ENCODE measurements at regions not wholly inside any gene's neighbourhood (a gene's known extent, or its start where the extent isn't known, plus 50 kb on each side); places are given as distances from the start of the nearest gene placed in this dataset.

GRCh38 chr2:234285541-234285940 lies 211.3 kb downstream of the ARL4C start:
- Histone ChIP-seq H3K79me2 (ENCODE audit: control insufficient read depth, insufficient read depth, low read length, poor library complexity) (no peaks in the 10 kb centered on the region), H2AFZ (ENCODE audit: insufficient read depth, low read length, poor library complexity) (no peak overlapping the region), H3K27ac (ENCODE audit: low read depth, low read length) (no peak overlapping the region), H3K18ac (ENCODE audit: low read length) (no peak overlapping the region), H3K14ac (ENCODE audit: low read length) (no peak overlapping the region), H2BK5ac (ENCODE audit: low read depth, low read length, poor library complexity) (no peak overlapping the region), H2BK12ac (ENCODE audit: low read length) (no peak overlapping the region), H4K12ac (ENCODE audit: low read depth, low read length) (no peak overlapping the region), H2AK5ac (ENCODE audit: low read length) (no peak overlapping the region), H4K91ac (ENCODE audit: low read depth, low read length) (no peak overlapping the region), H3K79me1 (ENCODE audit: low read length) (no peaks in the 10 kb centered on the region), H2BK120ac (ENCODE audit: insufficient read depth, low read length, poor library complexity) (no peak overlapping the region), H3K4me1 (ENCODE audit: control insufficient read depth in 1 of 2, insufficient read depth in 2 of 2, low read length in 2 of 2) (no peaks in the 10 kb centered on the region), H4K8ac (ENCODE audit: low read depth, low read length) (no peak overlapping the region), H3K36me3 (ENCODE audit: control insufficient read depth in 1 of 2, insufficient read depth in 2 of 2, low read length in 2 of 2) (no peaks in the 10 kb centered on the region), H3K4ac (ENCODE audit: low read depth, low read length) (no peak overlapping the region), H3K27me3 (ENCODE audit: insufficient read depth, low read length) (no peaks in the 10 kb centered on the region), H3K23ac (ENCODE audit: low read length) (no peak overlapping the region), H3K4me2 (ENCODE audit: low read length) (no peak overlapping the region), H3K9me3 (ENCODE audit: insufficient read depth, low read depth, low read length) (no peaks in the 10 kb centered on the region), H3K4me3 (ENCODE audit: low read depth, low read length) (no peak overlapping the region), H3K9ac (ENCODE audit: low read length) (no peak overlapping the region)
- no CpG with 5 or more reads among the region's 1 CpG for WGBS (ENCODE audit: extremely low coverage, insufficient coverage, insufficient read length)
- no peak for DNase-seq

DNA sequence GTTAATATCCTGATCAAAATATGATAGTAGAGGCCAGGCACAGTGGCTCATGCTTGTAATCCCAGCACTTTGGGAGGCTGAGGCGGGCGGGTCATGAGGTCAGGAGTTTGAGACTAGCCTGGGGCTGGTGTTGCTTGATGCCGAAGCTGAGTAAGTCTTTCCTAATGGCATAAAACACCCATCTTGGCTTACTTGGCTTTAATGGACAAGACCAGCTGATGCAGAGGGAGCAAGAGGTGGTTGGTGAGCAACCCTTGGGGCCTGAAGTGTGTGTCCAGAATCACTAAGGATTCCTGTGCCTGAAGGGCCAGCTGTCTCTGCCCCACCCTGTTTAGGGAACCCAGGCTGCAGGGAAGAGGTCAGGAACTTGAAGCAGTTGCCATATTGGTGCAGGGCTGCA lies 217.2 kb downstream of the ARL4C start:
- H3K14ac ChIP-seq (ENCODE audit: low read length): no peak overlapping the region
- no peak overlapping the region for H3K23ac ChIP-seq (ENCODE audit: low read length)
- H3K27ac ChIP-seq (ENCODE audit: low read depth, low read length): no peak overlapping the region
- H2AFZ ChIP-seq (ENCODE audit: insufficient read depth, low read length, poor library complexity): no peak overlapping the region
- H4K91ac ChIP-seq (ENCODE audit: low read depth, low read length): no peak overlapping the region
- H2AK5ac ChIP-seq (ENCODE audit: low read length): no peak overlapping the region
- H3K18ac ChIP-seq (ENCODE audit: low read length): no peak overlapping the region
- no CpG with 5 or more reads among the region's 3 CpGs for WGBS (ENCODE audit: extremely low coverage, insufficient coverage, insufficient read length)
- H2BK5ac ChIP-seq (ENCODE audit: low read depth, low read length, poor library complexity): no peak overlapping the region
- no peaks in the 10 kb centered on the region for H3K4me1 ChIP-seq (ENCODE audit: control insufficient read depth in 1 of 2, insufficient read depth in 2 of 2, low read length in 2 of 2)
- H3K79me1 ChIP-seq (ENCODE audit: low read length): no peaks in the 10 kb centered on the region
- H2BK12ac ChIP-seq (ENCODE audit: low read length): no peak overlapping the region
- no peaks in the 10 kb centered on the region for H3K79me2 ChIP-seq (ENCODE audit: control insufficient read depth, insufficient read depth, low read length, poor library complexity)
- H4K8ac ChIP-seq (ENCODE audit: low read depth, low read length): no peak overlapping the region
- H3K27me3 ChIP-seq (ENCODE audit: insufficient read depth, low read length): no peaks in the 10 kb centered on the region
- no peak overlapping the region for H3K4ac ChIP-seq (ENCODE audit: low read depth, low read length)
- H3K9me3 ChIP-seq (ENCODE audit: insufficient read depth, low read depth, low read length): peaks cover 3% of the 10 kb centered on the region
- H3K9ac ChIP-seq (ENCODE audit: low read length): no peak overlapping the region
- no peak overlapping the region for H3K4me2 ChIP-seq (ENCODE audit: low read length)
- H4K12ac ChIP-seq (ENCODE audit: low read depth, low read length): no peak overlapping the region
- no peak overlapping the region for H2BK120ac ChIP-seq (ENCODE audit: insufficient read depth, low read length, poor library complexity)
- peak; percentile 79 to 80 for DNase-seq
- H3K4me3 ChIP-seq (ENCODE audit: low read depth, low read length): no peak overlapping the region
- no peaks in the 10 kb centered on the region for H3K36me3 ChIP-seq (ENCODE audit: control insufficient read depth in 1 of 2, insufficient read depth in 2 of 2, low read length in 2 of 2)

DNA sequence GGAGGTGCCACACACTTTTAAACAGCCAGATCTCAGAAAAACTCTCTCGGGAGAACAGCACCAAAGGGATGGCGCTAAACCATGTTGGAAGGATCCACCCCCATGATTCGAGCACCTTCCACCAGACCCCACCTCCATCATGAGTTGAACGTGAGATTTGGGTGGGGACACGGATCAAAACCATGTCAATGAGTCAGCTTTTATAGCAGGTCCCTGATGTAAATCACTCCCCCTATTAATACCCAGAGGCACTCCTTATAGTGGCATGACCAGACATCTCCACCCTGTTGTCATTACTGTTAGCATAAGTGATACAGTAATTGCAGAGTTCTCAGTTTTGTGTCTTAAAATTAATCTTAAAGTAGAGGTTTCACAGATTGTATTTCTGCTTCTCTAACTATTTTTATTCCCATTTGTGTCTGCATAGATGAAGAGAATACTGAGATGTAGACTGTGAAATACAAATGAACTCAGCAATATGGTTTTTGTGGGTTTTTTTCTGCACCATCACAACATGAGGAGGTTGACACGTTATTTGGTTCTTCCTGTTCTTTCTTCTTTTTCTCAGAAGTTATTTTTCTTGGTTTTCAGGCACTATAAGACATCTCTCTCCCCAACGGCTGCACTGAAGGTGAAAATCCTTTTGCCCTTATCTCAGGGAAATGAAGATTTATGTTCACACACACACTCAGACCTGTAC lies 218.2 kb downstream of the ARL4C start:
- Histone ChIP-seq H3K4me1 (ENCODE audit: control insufficient read depth in 1 of 2, insufficient read depth in 2 of 2, low read length in 2 of 2) (no peaks in the 10 kb centered on the region), H2BK12ac (ENCODE audit: low read length) (no peak overlapping the region), H2AK5ac (ENCODE audit: low read length) (no peak overlapping the region), H4K8ac (ENCODE audit: low read depth, low read length) (no peak overlapping the region), H3K18ac (ENCODE audit: low read length) (no peak overlapping the region), H4K91ac (ENCODE audit: low read depth, low read length) (no peak overlapping the region), H3K23ac (ENCODE audit: low read length) (no peak overlapping the region), H3K14ac (ENCODE audit: low read length) (no peak overlapping the region), H3K9me3 (ENCODE audit: insufficient read depth, low read depth, low read length) (peaks cover 3% of the 10 kb centered on the region), H3K27me3 (ENCODE audit: insufficient read depth, low read length) (no peaks in the 10 kb centered on the region), H2AFZ (ENCODE audit: insufficient read depth, low read length, poor library complexity) (no peak overlapping the region), H4K12ac (ENCODE audit: low read depth, low read length) (no peak overlapping the region), H3K4me2 (ENCODE audit: low read length) (no peak overlapping the region), H3K9ac (ENCODE audit: low read length) (no peak overlapping the region), H3K79me1 (ENCODE audit: low read length) (no peaks in the 10 kb centered on the region), H2BK5ac (ENCODE audit: low read depth, low read length, poor library complexity) (no peak overlapping the region), H3K27ac (ENCODE audit: low read depth, low read length) (no peak overlapping the region), H3K79me2 (ENCODE audit: control insufficient read depth, insufficient read depth, low read length, poor library complexity) (no peaks in the 10 kb centered on the region), H3K36me3 (ENCODE audit: control insufficient read depth in 1 of 2, insufficient read depth in 2 of 2, low read length in 2 of 2) (no peaks in the 10 kb centered on the region), H2BK120ac (ENCODE audit: insufficient read depth, low read length, poor library complexity) (no peak overlapping the region), H3K4me3 (ENCODE audit: low read depth, low read length) (no peak overlapping the region), H3K4ac (ENCODE audit: low read depth, low read length) (no peak overlapping the region)
- WGBS (ENCODE audit: extremely low coverage, insufficient coverage, insufficient read length): no CpG with 5 or more reads among the region's 7 CpGs
- DNase-seq: no peak

DNA sequence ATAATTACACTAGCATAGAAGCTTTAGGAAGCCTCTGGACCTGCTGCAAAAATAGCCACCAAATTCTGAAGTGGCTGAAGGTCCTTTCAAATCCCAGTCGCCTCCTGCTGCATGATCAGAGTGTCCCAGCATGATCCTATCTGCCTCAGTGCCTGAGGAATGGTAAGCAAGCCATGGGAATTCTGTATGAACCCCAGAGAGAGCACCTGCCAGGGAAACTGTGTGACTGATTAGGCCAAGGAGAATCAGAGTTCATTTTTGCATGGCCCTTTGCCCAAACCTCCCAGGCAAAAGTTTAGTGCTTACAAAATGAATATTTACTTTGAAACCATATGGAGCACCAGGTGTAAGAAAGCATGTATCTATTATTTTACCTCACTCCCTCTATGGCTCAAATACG lies 221.4 kb downstream of the ARL4C start:
- no peak overlapping the region for H2AK5ac ChIP-seq (ENCODE audit: low read length)
- no peak overlapping the region for H3K4me2 ChIP-seq (ENCODE audit: low read length)
- no peaks in the 10 kb centered on the region for H3K79me1 ChIP-seq (ENCODE audit: low read length)
- no peaks in the 10 kb centered on the region for H3K36me3 ChIP-seq (ENCODE audit: control insufficient read depth in 1 of 2, insufficient read depth in 2 of 2, low read length in 2 of 2)
- H3K18ac ChIP-seq (ENCODE audit: low read length): no peak overlapping the region
- H2BK120ac ChIP-seq (ENCODE audit: insufficient read depth, low read length, poor library complexity): no peak overlapping the region
- no peak overlapping the region for H4K91ac ChIP-seq (ENCODE audit: low read depth, low read length)
- peaks cover 0 to 3% of the 10 kb centered on the region in 2 experiments for H3K4me1 ChIP-seq (ENCODE audit: control insufficient read depth in 1 of 2, insufficient read depth in 2 of 2, low read length in 2 of 2)
- H3K14ac ChIP-seq (ENCODE audit: low read length): no peak overlapping the region
- H3K9ac ChIP-seq (ENCODE audit: low read length): no peak overlapping the region
- no peak for DNase-seq
- no peak overlapping the region for H3K4me3 ChIP-seq (ENCODE audit: low read depth, low read length)
- H3K9me3 ChIP-seq (ENCODE audit: insufficient read depth, low read depth, low read length): peaks cover 3% of the 10 kb centered on the region
- H3K27ac ChIP-seq (ENCODE audit: low read depth, low read length): no peak overlapping the region
- H2AFZ ChIP-seq (ENCODE audit: insufficient read depth, low read length, poor library complexity): no peak overlapping the region
- no peaks in the 10 kb centered on the region for H3K27me3 ChIP-seq (ENCODE audit: insufficient read depth, low read length)
- H2BK12ac ChIP-seq (ENCODE audit: low read length): no peak overlapping the region
- no peak overlapping the region for H4K12ac ChIP-seq (ENCODE audit: low read depth, low read length)
- no peak overlapping the region for H3K23ac ChIP-seq (ENCODE audit: low read length)
- H2BK5ac ChIP-seq (ENCODE audit: low read depth, low read length, poor library complexity): no peak overlapping the region
- no peak overlapping the region for H3K4ac ChIP-seq (ENCODE audit: low read depth, low read length)
- H4K8ac ChIP-seq (ENCODE audit: low read depth, low read length): no peak overlapping the region
- no CpG with 5 or more reads among the region's 2 CpGs for WGBS (ENCODE audit: extremely low coverage, insufficient coverage, insufficient read length)
- H3K79me2 ChIP-seq (ENCODE audit: control insufficient read depth, insufficient read depth, low read length, poor library complexity): no peaks in the 10 kb centered on the region
